ENCODE measurements at regions not wholly inside any gene's neighbourhood (a gene's known extent, or its start where the extent isn't known, plus 50 kb on each side); places are given as distances from the start of the nearest gene placed in this dataset.
"Not testable (repeated sequence)": the region's sequence is repeated elsewhere in the genome, so short reads cannot be mapped to it uniquely, and the experiment has no call there.

DNA sequence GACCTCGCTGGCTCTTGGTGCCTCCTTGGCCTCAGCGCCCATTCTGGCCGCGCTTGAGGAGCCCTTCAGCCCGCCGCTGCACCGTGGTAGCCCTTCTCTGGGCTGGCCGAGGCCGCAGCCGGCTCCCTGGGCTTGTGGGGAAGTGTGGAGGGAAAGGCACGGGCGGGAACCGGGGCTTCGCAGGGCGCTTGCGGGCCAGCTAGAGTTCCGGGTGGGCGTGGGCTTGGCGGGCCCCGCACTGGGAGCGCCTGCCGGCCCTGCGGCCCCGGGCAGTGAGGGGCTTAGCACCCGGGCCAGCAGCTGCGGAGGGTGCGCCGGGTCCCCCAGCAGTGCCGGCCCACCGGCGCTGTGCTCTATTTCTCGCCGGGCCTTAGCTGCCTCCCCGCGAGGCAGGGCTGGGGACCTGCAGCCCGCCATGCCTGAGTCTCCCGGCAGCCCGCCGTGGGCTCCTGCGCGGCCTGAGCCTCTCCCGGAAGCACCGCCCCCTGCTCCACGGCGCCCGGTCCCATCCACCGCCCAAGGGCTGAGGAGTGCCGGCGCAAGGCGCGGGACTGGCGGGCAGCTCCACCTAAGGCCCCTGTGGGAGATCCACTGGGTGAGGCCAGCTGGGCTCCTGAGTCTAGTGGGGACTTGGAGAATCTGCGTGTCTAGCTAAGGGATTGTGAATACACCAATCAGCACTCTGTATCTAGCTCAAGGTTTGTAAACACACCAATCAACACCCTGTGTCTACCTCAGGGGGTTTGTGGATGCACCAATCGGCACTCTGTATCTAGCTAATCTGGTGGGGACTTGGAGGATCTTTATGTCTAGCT is 141.1 kb downstream of the SLCO4C1 start:
- not testable (repeated sequence) for H3K9me2 ChIP-seq (replicated peaks; ENCODE audit: insufficient read depth, low read length); H2AFZ ChIP-seq (ENCODE audit: low read length); DNase-seq; H3K27ac ChIP-seq (ENCODE audit: low read length); H3K79me2 ChIP-seq (ENCODE audit: low read length); H4K20me1 ChIP-seq (ENCODE audit: insufficient read depth, low read length); H3F3A ChIP-seq (ENCODE audit: insufficient read depth, low read length); H3K4me2 ChIP-seq (ENCODE audit: low read depth, low read length); H3K36me3 ChIP-seq (replicated peaks; ENCODE audit: insufficient read depth, low read length); H3K9me3 ChIP-seq (replicated peaks; ENCODE audit: insufficient read depth, low read length); H3K9ac ChIP-seq (ENCODE audit: low read length); H3K27me3 ChIP-seq (replicated peaks; ENCODE audit: insufficient read depth, low read length); H3K4me1 ChIP-seq (ENCODE audit: low read length); H3K4me3 ChIP-seq (ENCODE audit: low read length)

DNA sequence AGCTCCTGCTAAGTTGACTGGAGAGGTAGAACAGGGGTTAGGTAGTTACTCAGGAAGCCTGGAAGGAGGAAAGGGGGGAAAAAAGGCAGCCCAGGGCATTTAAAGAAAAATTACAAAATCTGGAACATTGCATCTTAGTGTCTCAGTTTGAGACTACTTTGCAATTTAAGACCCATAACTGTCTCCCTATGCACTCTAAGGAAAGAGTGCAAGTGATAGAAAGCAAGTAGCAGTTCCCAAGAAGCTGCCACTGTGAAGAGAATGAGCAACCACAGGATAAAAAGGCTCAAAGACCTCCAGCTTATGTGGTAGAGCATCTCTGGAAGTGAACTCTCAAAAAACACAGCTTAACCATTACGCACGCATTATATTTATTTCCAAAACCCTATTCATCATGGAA is 141.8 kb downstream of the SLCO4C1 start:
- H3K4me3 ChIP-seq (ENCODE audit: low read length) = no peak overlapping the region
- DNase-seq = no peak
- H3K9ac ChIP-seq (ENCODE audit: low read length) = no peak overlapping the region
- H3K27ac ChIP-seq (ENCODE audit: low read length) = no peak overlapping the region
- TF ChIP-seq, protein P1, sequence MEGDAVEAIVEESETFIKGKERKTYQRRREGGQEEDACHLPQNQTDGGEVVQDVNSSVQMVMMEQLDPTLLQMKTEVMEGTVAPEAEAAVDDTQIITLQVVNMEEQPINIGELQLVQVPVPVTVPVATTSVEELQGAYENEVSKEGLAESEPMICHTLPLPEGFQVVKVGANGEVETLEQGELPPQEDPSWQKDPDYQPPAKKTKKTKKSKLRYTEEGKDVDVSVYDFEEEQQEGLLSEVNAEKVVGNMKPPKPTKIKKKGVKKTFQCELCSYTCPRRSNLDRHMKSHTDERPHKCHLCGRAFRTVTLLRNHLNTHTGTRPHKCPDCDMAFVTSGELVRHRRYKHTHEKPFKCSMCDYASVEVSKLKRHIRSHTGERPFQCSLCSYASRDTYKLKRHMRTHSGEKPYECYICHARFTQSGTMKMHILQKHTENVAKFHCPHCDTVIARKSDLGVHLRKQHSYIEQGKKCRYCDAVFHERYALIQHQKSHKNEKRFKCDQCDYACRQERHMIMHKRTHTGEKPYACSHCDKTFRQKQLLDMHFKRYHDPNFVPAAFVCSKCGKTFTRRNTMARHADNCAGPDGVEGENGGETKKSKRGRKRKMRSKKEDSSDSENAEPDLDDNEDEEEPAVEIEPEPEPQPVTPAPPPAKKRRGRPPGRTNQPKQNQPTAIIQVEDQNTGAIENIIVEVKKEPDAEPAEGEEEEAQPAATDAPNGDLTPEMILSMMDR (IDR thresholded peaks at IDR 0.05; ENCODE audit: low read length) = no peak
- no peak for TF ChIP-seq EZH2phosphoT487 (IDR thresholded peaks at IDR 0.05; ENCODE audit: low read length)
- TF ChIP-seq EZH2 (optimal IDR thresholded peaks at IDR 0.05; ENCODE audit: low read depth, low read length) = no peak
- H3K79me2 ChIP-seq (ENCODE audit: low read length) = no peaks in the 10 kb centered on the region
- H3F3A ChIP-seq (ENCODE audit: insufficient read depth, low read length) = no peaks in the 10 kb centered on the region
- H3K4me1 ChIP-seq (ENCODE audit: low read length) = no peaks in the 10 kb centered on the region
- H4K20me1 ChIP-seq (ENCODE audit: insufficient read depth, low read length) = no peaks in the 10 kb centered on the region
- H3K27me3 ChIP-seq (replicated peaks; ENCODE audit: insufficient read depth, low read length) = no peaks in the 10 kb centered on the region
- no peak overlapping the region for H2AFZ ChIP-seq (ENCODE audit: low read length)
- H3K9me2 ChIP-seq (replicated peaks; ENCODE audit: insufficient read depth, low read length) = no peaks in the 10 kb centered on the region
- H3K4me2 ChIP-seq (ENCODE audit: low read depth, low read length) = no peak overlapping the region
- no peaks in the 10 kb centered on the region for H3K36me3 ChIP-seq (replicated peaks; ENCODE audit: insufficient read depth, low read length)
- no peaks in the 10 kb centered on the region for H3K9me3 ChIP-seq (replicated peaks; ENCODE audit: insufficient read depth, low read length)

- H3K4me1 ChIP-seq (ENCODE audit: low read length) = no peaks in the 10 kb centered on the region
- H3K79me2 ChIP-seq (ENCODE audit: low read length) = no peaks in the 10 kb centered on the region
- no peaks in the 10 kb centered on the region for H3K9me2 ChIP-seq (replicated peaks; ENCODE audit: insufficient read depth, low read length)
- no peaks in the 10 kb centered on the region for H3K9me3 ChIP-seq (replicated peaks; ENCODE audit: insufficient read depth, low read length)
- TF ChIP-seq, protein P1 (IDR thresholded peaks at IDR 0.05; ENCODE audit: low read length) = peak; percentile 59
- no peak for TF ChIP-seq EZH2 (optimal IDR thresholded peaks at IDR 0.05; ENCODE audit: low read depth, low read length)
- TF ChIP-seq EZH2phosphoT487 (IDR thresholded peaks at IDR 0.05; ENCODE audit: low read length) = no peak
- H3K36me3 ChIP-seq (replicated peaks; ENCODE audit: insufficient read depth, low read length) = no peaks in the 10 kb centered on the region
- no peaks in the 10 kb centered on the region for H4K20me1 ChIP-seq (ENCODE audit: insufficient read depth, low read length)
- no peak overlapping the region for H2AFZ ChIP-seq (ENCODE audit: low read length)
- H3K27ac ChIP-seq (ENCODE audit: low read length) = no peak overlapping the region
- no peaks in the 10 kb centered on the region for H3K27me3 ChIP-seq (replicated peaks; ENCODE audit: insufficient read depth, low read length)
- no peaks in the 10 kb centered on the region for H3F3A ChIP-seq (ENCODE audit: insufficient read depth, low read length)
- no peak overlapping the region for H3K4me2 ChIP-seq (ENCODE audit: low read depth, low read length)
- no peak overlapping the region for H3K9ac ChIP-seq (ENCODE audit: low read length)
- peak; percentile 28 for DNase-seq
- H3K4me3 ChIP-seq (ENCODE audit: low read length) = no peak overlapping the region
Measured at GRCh38 chr5:102153003-102153759, 142.9 kb downstream of the SLCO4C1 start.

DNA sequence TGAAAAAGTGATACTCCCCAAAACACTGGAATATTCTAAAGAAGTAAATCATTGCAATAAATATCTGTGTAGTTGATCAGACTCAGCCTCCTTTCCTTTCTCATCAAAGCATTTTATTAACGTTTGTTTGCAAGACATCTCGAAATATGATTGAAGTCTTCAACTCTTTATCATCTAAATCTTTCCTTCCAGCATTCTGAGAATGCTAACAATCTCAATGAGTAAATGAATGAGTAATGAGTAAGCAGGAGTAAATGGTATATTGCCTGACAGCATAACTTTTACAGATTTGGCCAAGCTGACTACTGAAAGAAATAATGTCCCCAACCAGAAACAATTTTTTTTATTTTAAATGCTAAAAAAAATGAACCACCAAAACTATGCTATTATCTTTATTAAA is 157.1 kb downstream of the SLCO4C1 start:
- H3K9ac ChIP-seq (ENCODE audit: low read length) = no peak overlapping the region
- no peaks in the 10 kb centered on the region for H3K36me3 ChIP-seq (replicated peaks; ENCODE audit: insufficient read depth, low read length)
- H2AFZ ChIP-seq (ENCODE audit: low read length) = no peak overlapping the region
- H3K27me3 ChIP-seq (replicated peaks; ENCODE audit: insufficient read depth, low read length) = no peaks in the 10 kb centered on the region
- no peak overlapping the region for H3K4me3 ChIP-seq (ENCODE audit: low read length)
- H3K9me2 ChIP-seq (replicated peaks; ENCODE audit: insufficient read depth, low read length) = no peaks in the 10 kb centered on the region
- H3K9me3 ChIP-seq (replicated peaks; ENCODE audit: insufficient read depth, low read length) = no peaks in the 10 kb centered on the region
- TF ChIP-seq, protein P1 (IDR thresholded peaks at IDR 0.05; ENCODE audit: low read length) = no peak
- TF ChIP-seq EZH2 (optimal IDR thresholded peaks at IDR 0.05; ENCODE audit: low read depth, low read length) (no peak), EZH2phosphoT487 (IDR thresholded peaks at IDR 0.05; ENCODE audit: low read length) (no peak)
- H3K4me1 ChIP-seq (ENCODE audit: low read length) = no peaks in the 10 kb centered on the region
- H3K4me2 ChIP-seq (ENCODE audit: low read depth, low read length) = no peak overlapping the region
- no peaks in the 10 kb centered on the region for H3K79me2 ChIP-seq (ENCODE audit: low read length)
- DNase-seq = no peak
- no peaks in the 10 kb centered on the region for H4K20me1 ChIP-seq (ENCODE audit: insufficient read depth, low read length)
- H3K27ac ChIP-seq (ENCODE audit: low read length) = no peak overlapping the region
- no peaks in the 10 kb centered on the region for H3F3A ChIP-seq (ENCODE audit: insufficient read depth, low read length)
